Pancreas (tissue), 10 donors: ENCODE measurements at regions not wholly inside any gene's neighbourhood (a gene's known extent, or its start where the extent isn't known, plus 50 kb on each side); places are given as distances from the start of the nearest gene placed in this dataset.

Source experiments
- ATAC-seq, 4 donors: fragments of 200-7000 bp; cut with Tn5 transposase; one replicate each; pipeline versions ENCODE4 v1.8.0 to v1.9.1; 2020; ENCODE audit warnings: mild to moderate bottlenecking in 4 of 4, moderate library complexity in 4 of 4
- DNase-seq, 6 donors: peaks; one replicate each; pipeline ENCODE4 v3.0.0-alpha.2; 2020
- FAIRE-seq: peaks from 2 replicates; lab custom pipeline; 2012; peaks lifted over from hg19 to GRCh38; lab: Jason Lieb, UNC
- H3K27ac ChIP-seq, 4 donors: fragments of 200-600 bp; sonication (generic); 1 replicate in 3 of 4; 2 replicates in 1 of 4; pipeline versions ENCODE4 v1.5.0 to v1.8.0; 2020
- H3K27me3 ChIP-seq, 4 donors: fragments of 200-600 bp; one replicate each; pipeline ENCODE4 v1.8.0; 2021
- H3K36me3 ChIP-seq, 3 donors: fragments of 200-600 bp; sonication (generic) in 1 of 3; one replicate each; pipeline versions ENCODE4 v1.5.0 to v1.8.0; 2020 to 2021
- H3K4me1 ChIP-seq, 3 donors: fragments of 200-600 bp; one replicate each; pipeline ENCODE4 v1.8.0; 2021
- H3K4me3 ChIP-seq, 4 donors: fragments of 200-600 bp; sonication (generic) in 2 of 4; one replicate each; pipeline versions ENCODE4 v1.5.0 to v1.8.0; 2020 to 2021
- H3K9me3 ChIP-seq, 4 donors: fragments of 200-600 bp; one replicate each; pipeline ENCODE4 v1.8.0; 2021
- CTCF ChIP-seq, 4 donors: fragments of 200-600 bp; sonication (generic) in 3 of 4; IDR thresholded peaks; one replicate each; pipeline versions ENCODE4 v1.5.0 to v1.8.0; 2021; ENCODE audit warnings: antibody characterized with exemption in 4 of 4
- WGBS, 2 donors: extraction: QIAGEN DNeasy Blood & Tissue Kit; methylation state at CpG; one replicate each; pipeline ENCODE4 v1.1.7; 2013; 5-methylcytosine and 5-hydroxymethylcytosine counted together
- intact Hi-C, 3 donors: fragments of 100-400 bp; cut with DNase I; formaldehyde crosslinking; loops; one replicate each; pipeline versions ENCODE4 v1.11.1 to v1.14.2; 2022
- donor health status: healthy with polysubstance abuse.
- donor health status: DM: no; HTN: no; CAD: no; lungs with moderate emphysema.
- donor health status: DM: no; HTN: no; CAD: no.
- donor health status: control.
- donor health status: control.
- donor health status: Bipolar disorder and iron deficiency.
- donor health status: DM: yes; HTN: yes; CAD: no.
- donor health status: DM: no; HTN: no; CAD: no.
- donor health status: DM: no; HTN: no; CAD: no.
- donor health status: DM: yes; HTN: yes; CAD: no.

DNA sequence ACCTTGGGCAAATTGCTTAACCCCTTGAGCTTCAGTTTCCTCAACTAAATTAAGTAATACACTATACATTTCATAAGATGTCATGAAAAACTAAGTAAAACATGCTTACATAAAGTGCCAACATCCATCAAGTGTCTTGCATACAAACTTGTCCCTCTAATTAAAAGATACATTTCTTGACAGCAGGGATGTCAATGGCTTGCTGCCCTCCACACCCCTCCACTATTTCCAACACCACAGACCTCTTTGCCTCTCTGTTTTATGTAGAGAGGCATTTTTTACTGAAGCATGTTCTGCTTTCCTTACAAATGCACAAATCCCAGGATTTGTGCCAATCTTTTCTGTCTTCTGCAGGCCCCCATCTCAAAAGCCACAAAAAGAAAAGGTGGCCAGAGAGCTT lies 89.0 kb upstream of the HOXC13 start:
- no peak for TF ChIP-seq CTCF (IDR thresholded peaks at IDR 0.05)
- ATAC-seq (no peak), FAIRE-seq (no peak), DNase-seq (no peak)
- Histone ChIP-seq H3K4me3 (no peak overlapping the region), H3K36me3 (no peaks in the 10 kb centered on the region), H3K27me3 (peaks cover 0 to 11% (median 0%) of the 10 kb centered on the region in 4 donors), H3K4me1 (no peaks in the 10 kb centered on the region), H3K27ac (no peak overlapping the region), H3K9me3 (no peaks in the 10 kb centered on the region)
- intact Hi-C loops = no loop called here

- Histone ChIP-seq H3K9me3 (no peaks in the 10 kb centered on the region), H3K36me3 (no peaks in the 10 kb centered on the region), H3K4me3 (no peak overlapping the region), H3K27me3 (peaks cover 0 to 5% (median 0%) of the 10 kb centered on the region in 4 donors), H3K4me1 (no peaks in the 10 kb centered on the region), H3K27ac (no peak overlapping the region)
- no peak for ATAC-seq
- no peak for FAIRE-seq
- intact Hi-C loops = no loop called here
- DNase-seq = no peak
- WGBS, 2 donors = 64 to 76% methylated on average over 6 of the region's 6 CpGs
- TF ChIP-seq CTCF (IDR thresholded peaks at IDR 0.05) = no peak
Observed at GRCh38 chr12:53852061-53852460, 86.6 kb upstream of the HOXC13 start.

- Histone ChIP-seq H3K4me3 (no peak overlapping the region), H3K27me3 (peaks cover 0 to 5% (median 0%) of the 10 kb centered on the region in 4 donors), H3K9me3 (no peaks in the 10 kb centered on the region), H3K36me3 (no peaks in the 10 kb centered on the region), H3K27ac (no peak overlapping the region), H3K4me1 (no peaks in the 10 kb centered on the region)
- DNase-seq (no peak), ATAC-seq (no peak), FAIRE-seq (no peak)
- intact Hi-C loops = no loop called here
- TF ChIP-seq CTCF (IDR thresholded peaks at IDR 0.05) = no peak
Observed at GRCh38 chr12:53852992-53853391, 85.6 kb upstream of the HOXC13 start.

- no peak for FAIRE-seq
- no peak for ATAC-seq
- Histone ChIP-seq H3K36me3 (no peaks in the 10 kb centered on the region), H3K27me3 (peaks cover 0 to 5% (median 0%) of the 10 kb centered on the region in 4 donors), H3K4me3 (no peak overlapping the region), H3K4me1 (no peaks in the 10 kb centered on the region), H3K9me3 (no peaks in the 10 kb centered on the region), H3K27ac (no peak overlapping the region)
- 55 to 56% methylated on average over 3 of the region's 3 CpGs for WGBS, 2 donors
- DNase-seq = no peak
- intact Hi-C loops = no loop called here
- TF ChIP-seq CTCF (IDR thresholded peaks at IDR 0.05) = no peak
Observed at GRCh38 chr12:53854701-53855316, 83.8 kb upstream of the HOXC13 start.

GRCh38 chr12:53856132-53856531 lies 82.5 kb upstream of the HOXC13 start:
- peaks cover 0 to 5% (median 0%) of the 10 kb centered on the region in 4 donors for H3K27me3 ChIP-seq
- FAIRE-seq (no peak), ATAC-seq (no peak), DNase-seq (no peak)
- no peak overlapping the region for H3K27ac ChIP-seq
- H3K4me3 ChIP-seq = no peak overlapping the region
- no peaks in the 10 kb centered on the region for H3K36me3 ChIP-seq
- TF ChIP-seq CTCF (IDR thresholded peaks at IDR 0.05) = no peak
- H3K4me1 ChIP-seq = no peaks in the 10 kb centered on the region
- intact Hi-C loops = no loop called here
- 84 to 86% methylated on average over 5 of the region's 5 CpGs for WGBS, 2 donors
- H3K9me3 ChIP-seq = no peaks in the 10 kb centered on the region
